Pulmonary artery endothelial cell (primary cell): ENCODE measurements at regions not wholly inside any gene's neighbourhood (a gene's known extent, or its start where the extent isn't known, plus 50 kb on each side); places are given as distances from the start of the nearest gene placed in this dataset.
A peak's percentile ranks its signal among the peaks of the same experiment; 100 is the strongest.
"Not testable (repeated sequence)": the region's sequence is repeated elsewhere in the genome, so short reads cannot be mapped to it uniquely, and the experiment has no call there.

Experiments used
- DNase-seq: peaks from one replicate; pipeline ENCODE4 v3.0.0-alpha.2; 2011; ENCODE audit warnings: low read depth, low spot score

DNA sequence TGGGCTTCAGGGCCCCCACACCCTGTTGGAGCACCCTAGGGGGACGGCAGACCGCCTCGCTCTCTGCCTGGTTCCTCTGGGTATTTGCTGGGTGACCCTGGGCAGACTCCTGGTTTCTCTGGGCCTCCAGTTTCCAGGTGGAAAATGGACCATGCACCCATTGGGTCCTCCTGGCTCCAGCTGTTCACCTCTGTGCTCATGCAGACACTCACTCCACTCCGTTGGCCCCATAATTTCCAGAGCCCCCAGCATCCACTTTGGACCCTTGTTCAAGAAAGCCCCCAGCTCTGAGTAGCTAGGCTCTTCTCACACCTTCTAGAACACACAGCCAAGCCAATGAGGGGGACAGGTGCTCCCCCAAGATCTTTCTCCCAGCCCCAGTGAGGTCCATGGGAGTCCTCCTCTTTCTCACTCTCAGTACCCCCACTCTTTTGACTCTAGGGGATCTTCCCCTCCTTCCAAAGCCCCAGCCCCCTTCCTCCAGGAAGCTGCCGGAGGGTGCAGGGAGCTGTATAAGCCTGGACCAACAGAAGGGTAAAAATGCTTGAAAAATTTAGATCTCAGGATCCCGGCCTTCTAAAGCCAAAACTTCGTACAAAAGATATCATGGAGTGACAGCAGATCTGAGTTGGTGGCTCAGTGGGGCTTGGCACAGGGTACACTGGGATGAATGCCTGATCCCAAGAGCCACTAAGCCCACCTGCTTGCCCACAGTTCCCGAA lies 174.8 kb upstream of the RTL1 start:
- DNase-seq, result no peak

DNA sequence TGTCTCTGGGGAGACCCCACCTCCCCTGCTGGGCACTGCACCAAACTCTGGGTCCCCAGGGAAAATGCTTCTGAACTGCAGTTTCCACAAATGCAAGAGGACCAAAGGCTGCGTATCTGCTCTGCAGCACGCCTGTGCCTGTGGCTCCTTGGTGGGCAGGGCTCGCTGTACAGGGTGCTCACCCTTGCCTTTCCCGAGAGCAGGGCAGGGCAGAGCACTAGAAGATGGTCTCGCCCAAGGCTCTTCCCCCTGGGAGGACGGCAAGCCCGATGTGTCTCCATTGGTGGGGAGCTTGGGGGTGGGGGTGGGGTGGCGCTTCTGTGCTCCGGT lies 175.3 kb upstream of the RTL1 start:
- DNase-seq, result no peak

DNA sequence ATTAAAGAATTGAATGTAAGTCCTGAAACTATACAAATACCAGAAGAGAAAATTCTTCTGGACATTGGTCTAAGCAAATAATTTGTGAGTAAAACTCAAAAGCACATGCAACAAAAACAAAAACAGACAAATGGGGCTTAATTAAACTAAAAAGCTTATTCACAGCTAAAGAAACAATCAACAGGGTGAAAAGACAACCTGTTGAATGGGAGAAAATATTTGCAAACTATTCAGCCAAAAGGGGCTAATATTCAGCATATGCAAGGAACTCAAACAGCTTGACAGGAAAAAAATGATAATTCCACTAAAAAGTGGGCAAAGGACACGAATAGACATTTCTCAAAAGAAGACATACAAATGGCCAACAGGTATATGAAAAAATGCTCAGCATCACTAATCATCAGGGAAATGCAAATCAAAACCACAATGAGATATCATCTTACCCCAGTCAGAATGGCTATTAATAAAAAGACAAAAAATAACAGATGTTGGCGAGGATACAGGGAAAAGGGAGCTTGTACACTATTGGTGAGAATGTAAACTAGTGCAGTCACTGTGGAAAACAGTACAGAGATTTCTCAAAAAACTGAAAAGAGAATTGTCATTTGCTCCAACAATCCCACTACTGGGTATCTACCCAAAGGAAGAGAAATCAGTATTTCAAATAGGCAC lies 177.5 kb upstream of the RTL1 start:
- DNase-seq, result no peak

- DNase-seq, result no peak
Measured at GRCh38 chr14:101082036-101082435, 178.5 kb upstream of the RTL1 start.

DNA sequence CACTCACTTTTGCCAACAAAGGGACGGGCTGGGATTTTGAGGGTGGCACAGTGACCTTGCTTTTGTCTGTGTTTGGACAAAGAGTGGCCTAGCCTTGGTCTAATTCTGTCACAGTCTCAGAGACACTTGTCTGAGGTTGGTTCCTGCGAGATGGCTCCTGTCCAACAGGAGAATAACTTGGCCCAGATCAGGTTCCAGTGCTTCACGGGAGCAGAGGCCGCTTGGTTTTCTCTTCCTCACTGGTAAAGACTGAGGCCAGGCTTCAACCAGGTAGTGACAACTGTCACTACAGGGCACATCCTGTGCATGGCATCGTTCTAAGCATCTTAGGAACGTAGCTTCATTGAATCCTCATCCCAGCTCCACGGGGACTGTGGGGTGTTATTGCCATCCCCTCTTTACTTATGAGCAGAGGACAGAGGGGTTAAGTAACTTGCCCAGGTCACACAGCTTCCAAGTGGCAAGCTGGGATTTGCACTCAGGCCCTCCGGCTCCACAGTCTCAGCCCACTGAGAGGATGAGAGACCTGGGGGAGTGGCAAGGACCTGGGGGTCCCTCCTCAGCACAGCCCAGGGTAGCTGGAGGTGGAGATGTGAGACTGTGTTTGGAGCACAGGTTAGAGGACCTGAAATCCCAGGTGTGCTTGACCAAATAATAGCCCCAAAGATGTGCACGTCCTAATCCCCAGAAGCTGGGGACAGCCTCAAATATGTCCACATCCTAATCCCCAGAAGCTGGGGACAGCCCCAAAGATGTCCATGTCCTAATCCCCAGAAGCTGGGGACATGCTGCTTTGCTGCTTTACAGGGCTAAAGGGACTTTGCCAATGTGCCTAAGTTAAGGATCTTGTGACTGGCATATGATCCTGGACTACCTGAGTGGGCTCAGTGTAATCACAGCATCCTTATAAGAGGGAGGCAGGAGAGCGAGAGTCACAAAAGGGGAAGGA lies 179.2 kb upstream of the RTL1 start:
- DNase-seq, result no peak

GRCh38 chr14:101083564-101084435 lies 180.3 kb upstream of the RTL1 start:
- no peak for DNase-seq

DNA sequence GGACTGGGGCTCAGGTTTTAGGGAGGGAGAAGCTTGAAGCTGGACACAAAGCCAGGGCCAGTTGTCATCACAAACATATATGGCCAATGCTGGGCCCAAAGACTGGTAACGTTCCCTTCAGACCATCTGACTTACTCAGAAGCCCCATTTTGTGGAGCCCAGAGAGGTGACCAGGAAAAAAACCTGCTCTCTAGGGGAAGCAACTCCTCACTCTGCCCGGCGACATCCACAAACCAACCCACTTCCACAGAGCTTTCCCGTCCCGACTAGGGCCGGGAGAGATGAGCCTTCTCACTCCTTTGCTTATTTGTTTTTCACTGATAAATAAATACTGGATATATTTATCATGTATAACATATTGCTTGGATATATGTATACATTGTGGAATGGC lies 180.9 kb upstream of the RTL1 start:
- DNase-seq, result no peak

- DNase-seq, result no peak
Measured at GRCh38 chr14:101086926-101087325, 183.4 kb upstream of the RTL1 start.

DNA sequence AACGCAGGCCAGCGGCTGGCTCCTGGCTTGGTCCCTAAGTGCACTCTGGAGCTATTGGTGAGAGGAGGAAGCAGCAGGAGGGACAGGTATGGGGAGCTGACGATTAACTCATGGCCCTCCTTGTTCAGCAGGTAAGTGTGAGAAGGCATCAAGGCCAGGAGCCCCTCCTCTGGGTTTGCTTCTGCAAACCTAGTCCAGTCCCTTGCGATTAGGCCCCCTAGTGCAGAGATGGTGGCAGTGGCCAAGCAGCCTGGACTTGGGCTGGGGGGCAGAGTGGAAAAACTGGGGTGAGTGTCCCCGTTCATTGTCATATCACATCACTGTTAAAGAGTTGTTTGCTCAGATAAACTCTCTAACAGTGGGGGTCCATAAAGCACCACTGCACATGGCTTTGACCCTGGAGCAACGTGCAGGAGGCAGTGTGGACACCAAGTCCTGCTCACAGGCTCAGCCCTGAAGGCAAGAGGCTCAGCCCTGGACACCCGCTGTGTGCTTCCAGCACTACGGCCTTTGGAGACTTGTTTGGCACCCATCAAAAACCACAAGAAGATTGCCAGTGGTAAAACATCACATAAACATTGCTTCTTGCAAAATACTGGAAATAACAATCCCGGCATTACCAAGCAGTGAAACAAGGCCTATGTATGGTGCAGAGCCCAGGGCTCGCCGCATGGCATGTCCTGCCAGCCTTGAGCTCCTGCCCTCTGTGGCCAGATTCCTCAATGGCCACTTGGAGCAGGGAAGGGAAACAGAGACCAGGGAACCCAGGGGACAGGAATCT lies 184.3 kb upstream of the RTL1 start:
- no peak for DNase-seq

DNA sequence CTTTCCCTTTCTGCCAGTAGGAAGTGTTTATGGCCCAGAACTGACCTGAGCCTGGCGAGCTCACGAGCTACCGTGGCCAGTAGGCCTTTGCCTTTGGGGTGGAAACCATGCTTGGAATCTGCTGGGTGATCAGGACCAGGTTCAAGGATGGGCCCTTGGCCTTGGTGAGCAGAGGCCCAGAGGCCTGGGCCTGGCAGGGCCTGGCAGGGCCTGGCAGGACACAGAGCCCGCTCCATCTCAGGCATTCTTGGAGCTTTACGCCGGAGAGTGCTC lies 184.8 kb upstream of the RTL1 start:
- DNase-seq, result no peak

DNA sequence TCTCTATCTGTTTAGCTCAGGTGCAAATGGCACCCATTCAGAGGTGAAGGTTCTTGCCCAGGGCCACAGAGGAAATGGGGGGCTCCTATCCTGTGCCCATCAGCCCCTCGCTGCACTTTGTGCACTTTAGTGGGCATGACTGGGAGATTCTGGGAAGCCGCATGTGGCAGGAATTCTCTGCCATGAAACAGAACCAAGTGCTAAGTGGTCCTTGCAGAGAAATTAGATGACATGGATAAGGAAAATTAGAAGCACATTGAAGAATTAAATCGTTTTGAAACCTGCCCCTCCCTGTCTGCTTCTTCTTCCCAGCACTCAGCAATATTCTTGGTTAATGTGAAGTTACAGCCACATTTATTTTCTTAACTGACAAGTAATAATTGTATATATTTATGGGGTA lies 185.2 kb upstream of the RTL1 start:
- no peak for DNase-seq

- not testable (repeated sequence) for DNase-seq
Measured at GRCh38 chr14:101090478-101090877, 187.0 kb upstream of the RTL1 start.

DNA sequence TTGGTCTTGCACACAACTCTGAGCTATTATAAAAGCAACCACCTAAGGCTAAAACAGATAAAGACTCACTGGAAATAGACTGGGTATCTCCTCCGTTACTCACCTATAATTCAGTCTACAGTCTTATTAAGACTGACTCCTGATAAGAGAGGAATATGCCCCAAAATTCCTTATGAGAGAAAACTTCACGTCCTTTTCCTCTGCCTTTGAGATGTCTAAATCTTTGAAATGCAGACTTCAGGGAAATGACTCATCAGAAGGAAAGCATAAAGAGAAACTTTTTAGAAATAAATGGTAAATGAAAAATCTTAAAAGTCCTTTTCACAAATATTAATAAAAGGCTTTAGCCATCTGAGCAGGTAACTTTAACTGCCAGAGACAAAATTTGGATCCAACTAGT lies 187.5 kb upstream of the RTL1 start:
- DNase-seq, result no peak

DNA sequence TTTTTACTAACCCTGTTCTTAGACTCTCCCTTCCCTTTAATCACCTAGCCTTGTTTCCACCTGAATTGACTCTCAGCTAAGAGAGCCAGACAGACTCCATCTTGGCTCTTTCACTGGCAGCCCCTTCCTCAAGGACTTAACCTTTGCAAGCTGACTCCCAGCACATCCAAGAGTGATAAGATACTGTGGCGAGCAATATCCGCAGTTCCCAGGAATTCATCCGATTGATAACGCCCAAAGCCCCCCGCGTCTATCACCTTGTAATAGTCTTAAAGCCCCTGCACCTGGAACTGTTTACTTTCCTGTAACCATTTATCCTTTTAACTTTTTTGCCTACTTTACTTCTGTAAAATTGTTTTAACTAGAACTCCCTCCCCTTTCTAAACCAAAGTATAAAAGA lies 191.4 kb upstream of the RTL1 start:
- DNase-seq, result not testable (repeated sequence)

GRCh38 chr14:101096551-101096950 lies 193.0 kb upstream of the RTL1 start:
- no peak for DNase-seq

- DNase-seq, result no peak
Measured at GRCh38 chr14:101097109-101097793, 193.7 kb upstream of the RTL1 start.

GRCh38 chr14:101098177-101098576 lies 194.7 kb upstream of the RTL1 start:
- no peak for DNase-seq

- DNase-seq, result peak; percentile 66
Measured at GRCh38 chr14:101098641-101099040, 195.1 kb upstream of the RTL1 start.

- no peak for DNase-seq
Measured at GRCh38 chr14:101101456-101102056, 198.0 kb upstream of the RTL1 start.

DNA sequence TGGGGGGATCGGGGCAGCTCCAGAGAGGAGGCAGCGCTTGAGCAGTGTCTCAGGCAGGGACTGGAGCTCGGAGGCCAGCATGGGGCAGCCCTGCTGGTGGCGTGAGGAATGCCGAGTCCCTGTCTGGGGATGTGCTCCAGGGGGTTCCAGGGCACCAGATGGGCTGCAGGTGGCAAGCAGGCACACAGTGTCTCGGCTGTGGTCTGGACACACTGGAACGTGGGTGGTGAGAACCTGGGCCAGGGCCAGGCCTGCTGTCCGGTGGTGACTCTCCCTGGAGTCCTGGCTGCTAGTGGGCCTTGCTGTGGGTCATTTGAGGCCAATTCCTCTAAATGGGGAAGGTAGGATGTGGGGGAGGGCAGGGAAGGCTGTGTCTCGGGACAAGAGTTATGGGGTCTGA lies 199.4 kb upstream of the RTL1 start:
- no peak for DNase-seq
